ENCODE measurements at regions not wholly inside any gene's neighbourhood (a gene's known extent, or its start where the extent isn't known, plus 50 kb on each side); places are given as distances from the start of the nearest gene placed in this dataset.

- Histone ChIP-seq H3K9me3 (ENCODE audit: control insufficient read depth in 1 of 2, insufficient read depth in 1 of 2, low read depth in 1 of 2, low read length in 2 of 2) (no peaks in the 10 kb centered on the region), H3K79me2 (ENCODE audit: insufficient read depth, low read length) (no peaks in the 10 kb centered on the region), H3K4me1 (ENCODE audit: control insufficient read depth in 1 of 2, insufficient read depth in 2 of 2, low read length in 2 of 2) (no peaks in the 10 kb centered on the region), H3K9me2 (ENCODE audit: insufficient read depth) (no peaks in the 10 kb centered on the region), H3K9ac (ENCODE audit: low read length) (no peak overlapping the region), H3K4me2 (ENCODE audit: low read length) (no peak overlapping the region), H4K20me1 (ENCODE audit: insufficient read depth) (no peaks in the 10 kb centered on the region), H3K4me3 (replicated peaks in 1 of 2; ENCODE audit: low read depth in 1 of 2, low read length in 2 of 2) (no peak overlapping the region), H3K27me3 (ENCODE audit: insufficient read depth, low read length) (peaks cover 7% of the 10 kb centered on the region), H3K27ac (ENCODE audit: low read depth, low read length) (no peak overlapping the region), H3K36me3 (ENCODE audit: control insufficient read depth in 1 of 2, insufficient read depth in 2 of 2, low read length in 2 of 2) (no peaks in the 10 kb centered on the region), H2AFZ (ENCODE audit: low read depth, low read length, poor library complexity, severe bottlenecking) (no peak overlapping the region)
- ChIA-PET CTCF (no interaction called here), POLR2A (no interaction called here), RAD21 (ENCODE audit: low non-redundant PET in 1 of 2, low total read pairs in 2 of 2, uncharacterized antibody in 2 of 2, unreplicated experiment in 2 of 2) (no interaction called here)
- intact Hi-C loops (cut with micrococcal nuclease): no loop called here
- TF ChIP-seq EGR1 (IDR thresholded peaks at IDR 0.05; ENCODE audit: low read depth): no peak
- TF ChIP-seq, protein P1, sequence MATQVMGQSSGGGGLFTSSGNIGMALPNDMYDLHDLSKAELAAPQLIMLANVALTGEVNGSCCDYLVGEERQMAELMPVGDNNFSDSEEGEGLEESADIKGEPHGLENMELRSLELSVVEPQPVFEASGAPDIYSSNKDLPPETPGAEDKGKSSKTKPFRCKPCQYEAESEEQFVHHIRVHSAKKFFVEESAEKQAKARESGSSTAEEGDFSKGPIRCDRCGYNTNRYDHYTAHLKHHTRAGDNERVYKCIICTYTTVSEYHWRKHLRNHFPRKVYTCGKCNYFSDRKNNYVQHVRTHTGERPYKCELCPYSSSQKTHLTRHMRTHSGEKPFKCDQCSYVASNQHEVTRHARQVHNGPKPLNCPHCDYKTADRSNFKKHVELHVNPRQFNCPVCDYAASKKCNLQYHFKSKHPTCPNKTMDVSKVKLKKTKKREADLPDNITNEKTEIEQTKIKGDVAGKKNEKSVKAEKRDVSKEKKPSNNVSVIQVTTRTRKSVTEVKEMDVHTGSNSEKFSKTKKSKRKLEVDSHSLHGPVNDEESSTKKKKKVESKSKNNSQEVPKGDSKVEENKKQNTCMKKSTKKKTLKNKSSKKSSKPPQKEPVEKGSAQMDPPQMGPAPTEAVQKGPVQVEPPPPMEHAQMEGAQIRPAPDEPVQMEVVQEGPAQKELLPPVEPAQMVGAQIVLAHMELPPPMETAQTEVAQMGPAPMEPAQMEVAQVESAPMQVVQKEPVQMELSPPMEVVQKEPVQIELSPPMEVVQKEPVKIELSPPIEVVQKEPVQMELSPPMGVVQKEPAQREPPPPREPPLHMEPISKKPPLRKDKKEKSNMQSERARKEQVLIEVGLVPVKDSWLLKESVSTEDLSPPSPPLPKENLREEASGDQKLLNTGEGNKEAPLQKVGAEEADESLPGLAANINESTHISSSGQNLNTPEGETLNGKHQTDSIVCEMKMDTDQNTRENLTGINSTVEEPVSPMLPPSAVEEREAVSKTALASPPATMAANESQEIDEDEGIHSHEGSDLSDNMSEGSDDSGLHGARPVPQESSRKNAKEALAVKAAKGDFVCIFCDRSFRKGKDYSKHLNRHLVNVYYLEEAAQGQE (IDR thresholded peaks at IDR 0.05; ENCODE audit: low read depth): no peak
- no peak for TF ChIP-seq TCF7L2 (IDR thresholded peaks at IDR 0.05; ENCODE audit: borderline replicate concordance, extremely low read depth, insufficient read depth, insufficient read length)
- no peak for TF ChIP-seq EZH2 (IDR thresholded peaks at IDR 0.05)
- TF ChIP-seq ZBTB33 (IDR thresholded peaks at IDR 0.05; ENCODE audit: extremely low read depth, insufficient replicate concordance, low read length): no peak
- TF ChIP-seq POLR2A (IDR thresholded peaks at IDR 0.05; ENCODE audit: borderline replicate concordance, extremely low read depth, insufficient read depth, insufficient read length): no peak
- TF ChIP-seq JUND (IDR thresholded peaks at IDR 0.05): no peak
- TF ChIP-seq SIN3A (IDR thresholded peaks at IDR 0.05; ENCODE audit: low read depth): no peak
- TF ChIP-seq, protein P2, sequence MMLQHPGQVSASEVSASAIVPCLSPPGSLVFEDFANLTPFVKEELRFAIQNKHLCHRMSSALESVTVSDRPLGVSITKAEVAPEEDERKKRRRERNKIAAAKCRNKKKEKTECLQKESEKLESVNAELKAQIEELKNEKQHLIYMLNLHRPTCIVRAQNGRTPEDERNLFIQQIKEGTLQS (IDR thresholded peaks at IDR 0.05): no peak
- TF ChIP-seq YY1 (IDR thresholded peaks at IDR 0.05; ENCODE audit: extremely low read depth, insufficient replicate concordance, low read depth, low read length): no peak
- no peak for TF ChIP-seq SP1 (IDR thresholded peaks at IDR 0.05; ENCODE audit: low read depth)
- TF ChIP-seq ZNF274 (IDR thresholded peaks at IDR 0.05; ENCODE audit: low read depth, low read length): no peak
- TF ChIP-seq EZH2phosphoT487 (IDR thresholded peaks at IDR 0.05; ENCODE audit: borderline replicate concordance): no peak
- TF ChIP-seq RAD21 (IDR thresholded peaks at IDR 0.05; ENCODE audit: low read depth): no peak
- no peak for TF ChIP-seq CEBPB (IDR thresholded peaks at IDR 0.05; ENCODE audit: low read depth)
- TF ChIP-seq ZFX (IDR thresholded peaks at IDR 0.05): no peak
- no peak for TF ChIP-seq POLR2AphosphoS5 (IDR thresholded peaks at IDR 0.05; ENCODE audit: low read depth, low read length)
- TF ChIP-seq ELF1 (IDR thresholded peaks at IDR 0.05; ENCODE audit: borderline replicate concordance, low read depth): no peak
- TF ChIP-seq SRF (IDR thresholded peaks at IDR 0.05; ENCODE audit: low read depth): no peak
- DNase-seq (ENCODE audit: low read depth, low spot score): no peak
- no peak for ATAC-seq
- no TSS peak for BruUV-seq (replicated peaks)
These were observed 353.2 kb upstream of the BTBD3 start for GRCh38 chr20:11564491-11564890.
